Astrocyte (in vitro differentiated cells and primary cell): ENCODE measurements at regions not wholly inside any gene's neighbourhood (a gene's known extent, or its start where the extent isn't known, plus 50 kb on each side); places are given as distances from the start of the nearest gene placed in this dataset.

Source experiments
- DNase-seq: peaks from one replicate; pipeline ENCODE4 v3.0.0-alpha.2; 2010; ENCODE audit warnings: low read depth
- FAIRE-seq: peaks from 2 replicates; lab custom pipeline; 2011; peaks lifted over from hg19 to GRCh38; lab: Jason Lieb, UNC
- H2AFZ ChIP-seq: 2 replicates; pipeline ENCODE4 v1.6.0; 2012; ENCODE audit warnings: low read depth, low read length, inconsistent platforms
- H3K27ac ChIP-seq: 2 replicates; pipeline ENCODE4 v1.5.1; 2011; ENCODE audit warnings: low read depth, low read length, inconsistent platforms
- H3K27me3 ChIP-seq: 2 replicates; pipeline ENCODE4 v1.6.0; 2011; ENCODE audit warnings: low read length, inconsistent platforms; ENCODE audit not compliant: insufficient read depth
- H3K36me3 ChIP-seq: 2 replicates; pipeline ENCODE4 v1.5.1; 2011; ENCODE audit warnings: low read length, inconsistent platforms; ENCODE audit not compliant: insufficient read depth
- H3K4me1 ChIP-seq: 2 replicates; pipeline ENCODE4 v1.5.1; 2011; ENCODE audit warnings: low read length, inconsistent platforms; ENCODE audit not compliant: insufficient read depth
- H3K4me2 ChIP-seq: 2 replicates; pipeline ENCODE4 v1.6.0; 2012; ENCODE audit warnings: low read length, inconsistent platforms
- H3K4me3 ChIP-seq: 2 replicates; pipeline ENCODE4 v1.5.1; 2011; ENCODE audit warnings: low read depth, mild to moderate bottlenecking, low read length, inconsistent platforms; ENCODE audit not compliant: insufficient read depth
- H3K79me2 ChIP-seq: 2 replicates; pipeline ENCODE4 v1.6.0; 2012; ENCODE audit warnings: mild to moderate bottlenecking, low read length, inconsistent platforms; ENCODE audit not compliant: insufficient read depth
- H3K9ac ChIP-seq: 2 replicates; pipeline ENCODE4 v1.6.0; 2012; ENCODE audit warnings: mild to moderate bottlenecking, low read length, inconsistent platforms
- H3K9me3 ChIP-seq: 2 replicates; pipeline ENCODE4 v1.5.1; 2012; ENCODE audit warnings: low read depth, mild to moderate bottlenecking, low read length, inconsistent platforms; ENCODE audit not compliant: insufficient read depth
- H4K20me1 ChIP-seq: 2 replicates; pipeline ENCODE4 v1.6.0; 2012; ENCODE audit warnings: low read length, inconsistent platforms; ENCODE audit not compliant: insufficient read depth
- H3K27ac Mint-ChIP-seq: one replicate; pipeline ENCODE4 v1.8.0; 2021; ENCODE audit warnings: mild to moderate bottlenecking, mixed read lengths; ENCODE audit not compliant: unreplicated experiment
- H3K27me3 Mint-ChIP-seq: one replicate; pipeline ENCODE4 v1.8.0; 2021; ENCODE audit warnings: low read depth, mixed read lengths; ENCODE audit not compliant: unreplicated experiment
- H3K36me3 Mint-ChIP-seq: one replicate; pipeline ENCODE4 v1.8.0; 2021; ENCODE audit warnings: low read depth, mixed read lengths; ENCODE audit not compliant: unreplicated experiment
- H3K4me1 Mint-ChIP-seq: one replicate; pipeline ENCODE4 v1.8.0; 2021; ENCODE audit warnings: low read depth, mixed read lengths; ENCODE audit not compliant: unreplicated experiment
- H3K4me3 Mint-ChIP-seq: one replicate; pipeline ENCODE4 v1.8.0; 2021; ENCODE audit warnings: mild to moderate bottlenecking, moderate library complexity, mixed read lengths; ENCODE audit not compliant: unreplicated experiment
- H3K9me3 Mint-ChIP-seq: one replicate; pipeline ENCODE4 v1.8.0; 2021; ENCODE audit warnings: mild to moderate bottlenecking, mixed read lengths; ENCODE audit not compliant: unreplicated experiment
- EZH2 ChIP-seq: IDR thresholded peaks from 2 replicates; pipeline ENCODE4 v1.6.1; 2012; ENCODE audit warnings: mild to moderate bottlenecking, low read length, inconsistent platforms; ENCODE audit not compliant: insufficient read depth
- TF ChIP-seq, protein P1 (sequence below): IDR thresholded peaks from 2 replicates; pipeline ENCODE4 v1.5.1; 2011; ENCODE audit warnings: low read depth, mild to moderate bottlenecking, inconsistent platforms, low read length, moderate library complexity; ENCODE audit not compliant: insufficient read depth

DNA sequence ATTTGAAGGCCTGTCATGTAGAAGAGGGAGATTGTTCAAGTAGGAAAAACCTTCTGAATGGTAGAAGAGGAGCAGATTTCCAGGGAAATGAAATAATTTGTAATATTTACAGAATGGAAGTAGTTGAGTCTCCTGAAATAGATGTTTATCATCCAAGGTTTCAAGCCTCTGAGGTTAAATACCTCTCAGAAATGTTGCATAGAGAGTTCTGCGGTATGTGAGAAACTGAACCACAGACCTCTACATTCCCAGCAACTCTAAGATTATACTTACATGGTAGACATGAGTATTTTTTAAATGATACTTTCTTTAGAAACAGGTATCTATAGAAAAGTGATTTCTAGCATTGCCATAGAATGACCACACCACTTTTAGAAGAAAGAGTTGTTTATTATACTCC is 379.8 kb upstream of the FANCL start:
- no peaks in the 10 kb centered on the region for H3K9me3 ChIP-seq
- H3K4me1 ChIP-seq: peaks cover 5% of the 10 kb centered on the region
- no peak overlapping the region for H2AFZ ChIP-seq
- H3K36me3 ChIP-seq: no peaks in the 10 kb centered on the region
- Mint-ChIP-seq H3K9me3 (no peaks in the 10 kb centered on the region), H3K27me3 (no peaks in the 10 kb centered on the region), H3K4me3 (no peak overlapping the region), H3K4me1 (peaks cover 14% of the 10 kb centered on the region), H3K36me3 (no peaks in the 10 kb centered on the region), H3K27ac (peak overlapping the region; percentile 53)
- no peak overlapping the region for H3K9ac ChIP-seq
- TF ChIP-seq, protein P1, sequence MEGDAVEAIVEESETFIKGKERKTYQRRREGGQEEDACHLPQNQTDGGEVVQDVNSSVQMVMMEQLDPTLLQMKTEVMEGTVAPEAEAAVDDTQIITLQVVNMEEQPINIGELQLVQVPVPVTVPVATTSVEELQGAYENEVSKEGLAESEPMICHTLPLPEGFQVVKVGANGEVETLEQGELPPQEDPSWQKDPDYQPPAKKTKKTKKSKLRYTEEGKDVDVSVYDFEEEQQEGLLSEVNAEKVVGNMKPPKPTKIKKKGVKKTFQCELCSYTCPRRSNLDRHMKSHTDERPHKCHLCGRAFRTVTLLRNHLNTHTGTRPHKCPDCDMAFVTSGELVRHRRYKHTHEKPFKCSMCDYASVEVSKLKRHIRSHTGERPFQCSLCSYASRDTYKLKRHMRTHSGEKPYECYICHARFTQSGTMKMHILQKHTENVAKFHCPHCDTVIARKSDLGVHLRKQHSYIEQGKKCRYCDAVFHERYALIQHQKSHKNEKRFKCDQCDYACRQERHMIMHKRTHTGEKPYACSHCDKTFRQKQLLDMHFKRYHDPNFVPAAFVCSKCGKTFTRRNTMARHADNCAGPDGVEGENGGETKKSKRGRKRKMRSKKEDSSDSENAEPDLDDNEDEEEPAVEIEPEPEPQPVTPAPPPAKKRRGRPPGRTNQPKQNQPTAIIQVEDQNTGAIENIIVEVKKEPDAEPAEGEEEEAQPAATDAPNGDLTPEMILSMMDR: no peak
- TF ChIP-seq EZH2: no peak
- no peak overlapping the region for H3K4me3 ChIP-seq
- H3K79me2 ChIP-seq: no peaks in the 10 kb centered on the region
- DNase-seq (peak; percentile 56), FAIRE-seq (no peak)
- H4K20me1 ChIP-seq: no peaks in the 10 kb centered on the region
- peak overlapping the region; percentile 68 for H3K4me2 ChIP-seq
- H3K27me3 ChIP-seq: no peaks in the 10 kb centered on the region
- peak overlapping the region; percentile 9 for H3K27ac ChIP-seq

GRCh38 chr2:58620093-58620492 is 379.0 kb upstream of the FANCL start:
- Histone ChIP-seq H3K27me3 (no peaks in the 10 kb centered on the region), H3K9ac (no peak overlapping the region), H3K4me2 (peak overlapping the region; percentile 68), H3K9me3 (no peaks in the 10 kb centered on the region), H4K20me1 (no peaks in the 10 kb centered on the region), H3K36me3 (no peaks in the 10 kb centered on the region), H2AFZ (no peak overlapping the region), H3K79me2 (no peaks in the 10 kb centered on the region), H3K4me1 (peaks cover 5% of the 10 kb centered on the region), H3K27ac (peak overlapping the region; percentile 17), H3K4me3 (no peak overlapping the region)
- H3K4me3 Mint-ChIP-seq: no peak overlapping the region
- no peaks in the 10 kb centered on the region for H3K27me3 Mint-ChIP-seq
- DNase-seq (peak; percentile 46), FAIRE-seq (no peak)
- H3K36me3 Mint-ChIP-seq: no peaks in the 10 kb centered on the region
- H3K9me3 Mint-ChIP-seq: no peaks in the 10 kb centered on the region
- H3K27ac Mint-ChIP-seq: no peak overlapping the region
- peaks cover 14% of the 10 kb centered on the region for H3K4me1 Mint-ChIP-seq
- no peak for TF ChIP-seq EZH2
- TF ChIP-seq, protein P1: no peak

- H4K20me1 ChIP-seq: no peaks in the 10 kb centered on the region
These were observed 375.8 kb upstream of the FANCL start for GRCh38 chr2:58616961-58617360.

More at GRCh38 chr2:58616961-58617360, 375.8 kb upstream of the FANCL start:
- H3K4me3 ChIP-seq: no peak overlapping the region
- Mint-ChIP-seq H3K27me3 (no peaks in the 10 kb centered on the region), H3K27ac (no peak overlapping the region), H3K4me3 (no peak overlapping the region), H3K9me3 (no peaks in the 10 kb centered on the region), H3K4me1 (peaks cover 14% of the 10 kb centered on the region), H3K36me3 (no peaks in the 10 kb centered on the region)
- H3K9me3 ChIP-seq: no peaks in the 10 kb centered on the region
- H3K27me3 ChIP-seq: no peaks in the 10 kb centered on the region
- H3K79me2 ChIP-seq: no peaks in the 10 kb centered on the region
- H3K27ac ChIP-seq: no peak overlapping the region
- FAIRE-seq: no peak
- H3K4me2 ChIP-seq: no peak overlapping the region
- H2AFZ ChIP-seq: no peak overlapping the region
- no peak for DNase-seq
- no peak overlapping the region for H3K9ac ChIP-seq
- TF ChIP-seq EZH2: no peak
- TF ChIP-seq, protein P1: no peak
- no peaks in the 10 kb centered on the region for H3K36me3 ChIP-seq
- H3K4me1 ChIP-seq: peaks cover 5% of the 10 kb centered on the region
